GM23338 (cell line): ENCODE measurements at regions not wholly inside any gene's neighbourhood (a gene's known extent, or its start where the extent isn't known, plus 50 kb on each side); places are given as distances from the start of the nearest gene placed in this dataset.

Experiments
- ATAC-seq: fragments of 200-7000 bp; cut with Tn5 transposase; 3 replicates; pipeline ENCODE4 v1.9.1; 2020
- DNase-seq: peaks from one replicate; pipeline ENCODE4 v3.0.0-alpha.2; 2015; ENCODE audit warnings: low spot score
- H2AFZ ChIP-seq: fragments of 200-600 bp; sonication (generic); 2 replicates; pipeline ENCODE4 v1.8.0; 2016; ENCODE audit warnings: antibody characterized with exemption, mild to moderate bottlenecking, moderate library complexity
- H3F3A ChIP-seq: fragments of 200-600 bp; sonication (generic); replicated peaks from 2 replicates; pipeline ENCODE4 v1.8.0; 2017; ENCODE audit warnings: antibody characterized with exemption, mixed run types, low read depth
- H3K27ac ChIP-seq: fragments of 200-600 bp; sonication (generic); 2 replicates; pipeline ENCODE4 v1.6.1; 2016; ENCODE audit warnings: low read depth
- H3K27me3 ChIP-seq: fragments of 200-600 bp; sonication (generic); 2 replicates; pipeline ENCODE4 v1.8.0; 2016; ENCODE audit warnings: mild to moderate bottlenecking, mixed run types, moderate library complexity; ENCODE audit not compliant: insufficient read depth
- H3K36me3 ChIP-seq: fragments of 200-600 bp; sonication (generic); 2 replicates; pipeline ENCODE4 v1.8.0; 2016; ENCODE audit warnings: mild to moderate bottlenecking; ENCODE audit not compliant: insufficient read depth
- H3K4me1 ChIP-seq: fragments of 200-600 bp; sonication (generic); 2 replicates; pipeline ENCODE4 v1.8.0; 2016; ENCODE audit warnings: mild to moderate bottlenecking, moderate library complexity; ENCODE audit not compliant: insufficient read depth
- H3K4me2 ChIP-seq: fragments of 200-600 bp; sonication (generic); 2 replicates; pipeline ENCODE4 v1.7.1; 2017; ENCODE audit warnings: mixed run types
- H3K4me3 ChIP-seq: fragments of 200-600 bp; sonication (generic); 2 replicates; pipeline ENCODE4 v1.6.1; 2016; ENCODE audit warnings: mixed run types
- H3K79me2 ChIP-seq: fragments of 200-600 bp; sonication (generic); replicated peaks from 2 replicates; pipeline ENCODE4 v1.8.0; 2017; ENCODE audit warnings: mild to moderate bottlenecking; ENCODE audit not compliant: insufficient read depth
- H3K9me2 ChIP-seq: fragments of 200-600 bp; sonication (generic); 2 replicates; pipeline ENCODE4 v1.8.0; 2017; ENCODE audit not compliant: insufficient read depth
- H4K20me1 ChIP-seq: fragments of 200-600 bp; sonication (generic); replicated peaks from 2 replicates; pipeline ENCODE4 v1.8.0; 2017; ENCODE audit warnings: mild to moderate bottlenecking; ENCODE audit not compliant: insufficient read depth
- H3K27ac Mint-ChIP-seq: 2 replicates; pipeline ENCODE4 v1.8.0; 2020; ENCODE audit warnings: inconsistent platforms, mild to moderate bottlenecking, moderate library complexity, mixed read lengths
- H3K27me3 Mint-ChIP-seq: 3 replicates; pipeline ENCODE4 v1.8.0; 2022; ENCODE audit warnings: low read depth, mild to moderate bottlenecking, moderate library complexity, mixed read lengths, inconsistent platforms; ENCODE audit not compliant: insufficient read depth, poor library complexity
- H3K36me3 Mint-ChIP-seq: 3 replicates; pipeline ENCODE4 v1.8.0; 2021; ENCODE audit warnings: low read depth, mild to moderate bottlenecking, inconsistent platforms, moderate library complexity, mixed read lengths
- H3K4me1 Mint-ChIP-seq: 3 replicates; pipeline ENCODE4 v1.8.0; 2020; ENCODE audit warnings: mild to moderate bottlenecking, inconsistent platforms, mixed read lengths
- H3K4me3 Mint-ChIP-seq: 3 replicates; pipeline ENCODE4 v1.8.0; 2021; ENCODE audit warnings: moderate library complexity, mild to moderate bottlenecking, inconsistent platforms, mixed read lengths
- H3K9me3 Mint-ChIP-seq: 3 replicates; pipeline ENCODE4 v1.8.0; 2020; ENCODE audit warnings: moderate library complexity, mild to moderate bottlenecking, inconsistent platforms, mixed read lengths
- CREB1 ChIP-seq: fragments of 250-450 bp; sonication (Bioruptor Pico); IDR thresholded peaks from 2 replicates; pipeline ENCODE4 v1.5.0; 2020; ENCODE audit warnings: low read depth, mild to moderate bottlenecking, moderate library complexity
- EZH2 ChIP-seq: fragments of 200-600 bp; sonication (generic); IDR thresholded peaks from one replicate; pipeline ENCODE4 v1.8.0; 2017; ENCODE audit warnings: antibody characterized with exemption, mild to moderate bottlenecking, low read depth; ENCODE audit not compliant: unreplicated experiment
- EZH2phosphoT487 ChIP-seq: fragments of 200-600 bp; sonication (generic); IDR thresholded peaks from one replicate; pipeline ENCODE4 v1.8.1; 2018; ENCODE audit warnings: antibody characterized with exemption; ENCODE audit not compliant: unreplicated experiment
- JUNB ChIP-seq: IDR thresholded peaks from one replicate; pipeline ENCODE4 v1.6.1; 2016; ENCODE audit warnings: antibody characterized with exemption; ENCODE audit not compliant: unreplicated experiment
- POLR2AphosphoS5 ChIP-seq: IDR thresholded peaks from 2 replicates; pipeline ENCODE4 v1.6.1; 2016; ENCODE audit warnings: antibody characterized with exemption, low read depth
- ZNF114 ChIP-seq: fragments of 250-450 bp; sonication (Bioruptor Pico); IDR thresholded peaks from 2 replicates; pipeline ENCODE4 v1.5.0; 2020; ENCODE audit warnings: mild to moderate bottlenecking, moderate library complexity
- TF ChIP-seq, protein P1 (sequence below): fragments of 250-450 bp; sonication (Bioruptor Pico); IDR thresholded peaks from 2 replicates; pipeline ENCODE4 v1.5.0; 2020; ENCODE audit warnings: mild to moderate bottlenecking, moderate library complexity
- TF ChIP-seq, protein P2 (sequence below): IDR thresholded peaks from 2 replicates; pipeline ENCODE4 v1.6.1; 2016; ENCODE audit warnings: antibody characterized with exemption

DNA sequence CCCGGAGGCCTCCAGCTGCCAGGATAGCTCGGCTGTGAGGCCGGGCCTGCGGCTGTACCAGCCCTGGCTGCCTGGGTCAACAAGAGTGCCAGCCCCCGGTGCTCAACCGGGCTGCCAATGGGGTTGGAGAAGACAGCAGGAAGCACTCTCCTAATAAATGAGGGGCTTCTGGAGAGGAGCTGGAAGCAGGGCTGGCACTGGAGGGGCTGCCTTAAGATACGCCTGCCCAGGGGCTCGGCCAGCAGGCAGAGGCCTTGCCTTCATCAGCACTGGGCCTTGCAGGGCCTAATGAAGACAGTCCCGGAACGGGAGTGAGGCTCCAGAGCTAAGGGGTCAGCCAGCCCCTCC, 73.6 kb downstream of the TEX51 start (continued):
- TF ChIP-seq, protein P1, sequence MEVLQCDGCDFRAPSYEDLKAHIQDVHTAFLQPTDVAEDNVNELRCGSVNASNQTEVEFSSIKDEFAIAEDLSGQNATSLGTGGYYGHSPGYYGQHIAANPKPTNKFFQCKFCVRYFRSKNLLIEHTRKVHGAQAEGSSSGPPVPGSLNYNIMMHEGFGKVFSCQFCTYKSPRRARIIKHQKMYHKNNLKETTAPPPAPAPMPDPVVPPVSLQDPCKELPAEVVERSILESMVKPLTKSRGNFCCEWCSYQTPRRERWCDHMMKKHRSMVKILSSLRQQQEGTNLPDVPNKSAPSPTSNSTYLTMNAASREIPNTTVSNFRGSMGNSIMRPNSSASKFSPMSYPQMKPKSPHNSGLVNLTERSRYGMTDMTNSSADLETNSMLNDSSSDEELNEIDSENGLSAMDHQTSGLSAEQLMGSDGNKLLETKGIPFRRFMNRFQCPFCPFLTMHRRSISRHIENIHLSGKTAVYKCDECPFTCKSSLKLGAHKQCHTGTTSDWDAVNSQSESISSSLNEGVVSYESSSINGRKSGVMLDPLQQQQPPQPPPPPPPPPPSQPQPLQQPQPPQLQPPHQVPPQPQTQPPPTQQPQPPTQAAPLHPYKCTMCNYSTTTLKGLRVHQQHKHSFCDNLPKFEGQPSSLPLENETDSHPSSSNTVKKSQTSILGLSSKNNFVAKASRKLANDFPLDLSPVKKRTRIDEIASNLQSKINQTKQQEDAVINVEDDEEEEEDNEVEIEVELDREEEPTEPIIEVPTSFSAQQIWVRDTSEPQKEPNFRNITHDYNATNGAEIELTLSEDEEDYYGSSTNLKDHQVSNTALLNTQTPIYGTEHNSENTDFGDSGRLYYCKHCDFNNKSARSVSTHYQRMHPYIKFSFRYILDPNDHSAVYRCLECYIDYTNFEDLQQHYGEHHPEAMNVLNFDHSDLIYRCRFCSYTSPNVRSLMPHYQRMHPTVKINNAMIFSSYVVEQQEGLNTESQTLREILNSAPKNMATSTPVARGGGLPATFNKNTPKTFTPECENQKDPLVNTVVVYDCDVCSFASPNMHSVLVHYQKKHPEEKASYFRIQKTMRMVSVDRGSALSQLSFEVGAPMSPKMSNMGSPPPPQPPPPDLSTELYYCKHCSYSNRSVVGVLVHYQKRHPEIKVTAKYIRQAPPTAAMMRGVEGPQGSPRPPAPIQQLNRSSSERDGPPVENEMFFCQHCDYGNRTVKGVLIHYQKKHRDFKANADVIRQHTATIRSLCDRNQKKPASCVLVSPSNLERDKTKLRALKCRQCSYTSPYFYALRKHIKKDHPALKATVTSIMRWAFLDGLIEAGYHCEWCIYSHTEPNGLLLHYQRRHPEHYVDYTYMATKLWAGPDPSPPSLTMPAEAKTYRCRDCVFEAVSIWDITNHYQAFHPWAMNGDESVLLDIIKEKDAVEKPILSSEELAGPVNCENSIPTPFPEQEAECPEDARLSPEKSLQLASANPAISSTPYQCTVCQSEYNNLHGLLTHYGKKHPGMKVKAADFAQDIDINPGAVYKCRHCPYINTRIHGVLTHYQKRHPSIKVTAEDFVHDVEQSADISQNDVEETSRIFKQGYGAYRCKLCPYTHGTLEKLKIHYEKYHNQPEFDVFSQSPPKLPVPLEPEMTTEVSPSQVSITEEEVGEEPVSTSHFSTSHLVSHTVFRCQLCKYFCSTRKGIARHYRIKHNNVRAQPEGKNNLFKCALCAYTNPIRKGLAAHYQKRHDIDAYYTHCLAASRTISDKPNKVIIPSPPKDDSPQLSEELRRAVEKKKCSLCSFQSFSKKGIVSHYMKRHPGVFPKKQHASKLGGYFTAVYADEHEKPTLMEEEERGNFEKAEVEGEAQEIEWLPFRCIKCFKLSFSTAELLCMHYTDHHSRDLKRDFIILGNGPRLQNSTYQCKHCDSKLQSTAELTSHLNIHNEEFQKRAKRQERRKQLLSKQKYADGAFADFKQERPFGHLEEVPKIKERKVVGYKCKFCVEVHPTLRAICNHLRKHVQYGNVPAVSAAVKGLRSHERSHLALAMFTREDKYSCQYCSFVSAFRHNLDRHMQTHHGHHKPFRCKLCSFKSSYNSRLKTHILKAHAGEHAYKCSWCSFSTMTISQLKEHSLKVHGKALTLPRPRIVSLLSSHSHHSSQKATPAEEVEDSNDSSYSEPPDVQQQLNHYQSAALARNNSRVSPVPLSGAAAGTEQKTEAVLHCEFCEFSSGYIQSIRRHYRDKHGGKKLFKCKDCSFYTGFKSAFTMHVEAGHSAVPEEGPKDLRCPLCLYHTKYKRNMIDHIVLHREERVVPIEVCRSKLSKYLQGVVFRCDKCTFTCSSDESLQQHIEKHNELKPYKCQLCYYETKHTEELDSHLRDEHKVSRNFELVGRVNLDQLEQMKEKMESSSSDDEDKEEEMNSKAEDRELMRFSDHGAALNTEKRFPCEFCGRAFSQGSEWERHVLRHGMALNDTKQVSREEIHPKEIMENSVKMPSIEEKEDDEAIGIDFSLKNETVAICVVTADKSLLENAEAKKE (CRISPR knock-in tag): no peak
- TF ChIP-seq, protein P2, sequence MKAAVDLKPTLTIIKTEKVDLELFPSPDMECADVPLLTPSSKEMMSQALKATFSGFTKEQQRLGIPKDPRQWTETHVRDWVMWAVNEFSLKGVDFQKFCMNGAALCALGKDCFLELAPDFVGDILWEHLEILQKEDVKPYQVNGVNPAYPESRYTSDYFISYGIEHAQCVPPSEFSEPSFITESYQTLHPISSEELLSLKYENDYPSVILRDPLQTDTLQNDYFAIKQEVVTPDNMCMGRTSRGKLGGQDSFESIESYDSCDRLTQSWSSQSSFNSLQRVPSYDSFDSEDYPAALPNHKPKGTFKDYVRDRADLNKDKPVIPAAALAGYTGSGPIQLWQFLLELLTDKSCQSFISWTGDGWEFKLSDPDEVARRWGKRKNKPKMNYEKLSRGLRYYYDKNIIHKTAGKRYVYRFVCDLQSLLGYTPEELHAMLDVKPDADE: no peak
- TF ChIP-seq ZNF114 (CRISPR knock-in tag): no peak
- no peak for TF ChIP-seq CREB1
- TF ChIP-seq EZH2phosphoT487: no peak
- no peak for TF ChIP-seq POLR2AphosphoS5

DNA sequence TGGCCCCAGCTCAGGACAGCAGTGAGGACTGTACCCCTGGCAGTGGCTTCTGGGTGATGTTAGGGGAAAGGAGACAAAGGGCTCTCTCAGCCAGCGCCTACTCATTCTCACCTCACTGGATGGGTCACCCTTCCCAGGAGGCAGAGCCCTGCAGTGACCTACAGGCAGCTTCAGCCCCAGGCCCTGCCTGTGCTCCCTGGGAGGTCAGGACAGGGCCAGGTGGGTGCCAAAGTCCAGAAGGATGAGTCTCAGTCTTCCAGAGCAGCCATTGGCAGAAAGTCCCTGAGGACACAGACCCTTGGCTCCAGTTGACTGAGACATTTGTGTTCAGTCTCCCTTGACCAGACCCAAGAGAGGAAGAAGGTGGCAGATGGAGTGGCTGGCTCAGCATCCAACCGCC, 75.1 kb downstream of the TEX51 start:
- Mint-ChIP-seq H3K27me3 (peaks cover 6% of the 10 kb centered on the region), H3K27ac (no peak overlapping the region), H3K9me3 (no peaks in the 10 kb centered on the region), H3K4me3 (no peak overlapping the region), H3K36me3 (no peaks in the 10 kb centered on the region), H3K4me1 (peaks cover 11% of the 10 kb centered on the region)
- no peaks in the 10 kb centered on the region; the same call in 1 of the 2 replicates for H3F3A ChIP-seq
- H3K4me1 ChIP-seq: peaks cover 12% of the 10 kb centered on the region
- H3K4me2 ChIP-seq: no peak overlapping the region
- no peaks in the 10 kb centered on the region for H3K79me2 ChIP-seq
- DNase-seq (no peak), ATAC-seq (no peak)
- no peak overlapping the region for H3K4me3 ChIP-seq
- no peak overlapping the region for H3K27ac ChIP-seq
- H3K27me3 ChIP-seq: peaks cover 4% of the 10 kb centered on the region; the same call in 1 of the 2 replicates
- H3K9me2 ChIP-seq: no peaks in the 10 kb centered on the region
- H4K20me1 ChIP-seq: no peaks in the 10 kb centered on the region
- no peak overlapping the region for H2AFZ ChIP-seq
- H3K36me3 ChIP-seq: no peaks in the 10 kb centered on the region
- TF ChIP-seq JUNB: no peak
- no peak for TF ChIP-seq EZH2
- TF ChIP-seq, protein P1 (CRISPR knock-in tag): no peak
